EH (cell line): ENCODE measurements at regions not wholly inside any gene's neighbourhood (a gene's known extent, or its start where the extent isn't known, plus 50 kb on each side); places are given as distances from the start of the nearest gene placed in this dataset.

ENCODE experiments used
- DNase-seq: peaks from one replicate; pipeline ENCODE4 v3.0.0-alpha.2; 2015; ENCODE audit warnings: low read depth

- no peak for DNase-seq
Measured at GRCh38 chr5:7016999-7017747, 303.9 kb downstream of the TENT4A start.

GRCh38 chr5:7018198-7018597 is 305.0 kb downstream of the TENT4A start:
- no peak for DNase-seq

- DNase-seq, result no peak
Measured at GRCh38 chr5:7018601-7019000, 305.4 kb downstream of the TENT4A start.

- no peak for DNase-seq
Measured at GRCh38 chr5:7036192-7036835, 323.1 kb downstream of the TENT4A start.

- DNase-seq, result no peak
Measured at GRCh38 chr5:7039074-7039473, 325.8 kb downstream of the TENT4A start.

GRCh38 chr5:7040111-7040510 is 326.9 kb downstream of the TENT4A start:
- DNase-seq, result no peak

GRCh38 chr5:7043797-7044196 is 330.6 kb downstream of the TENT4A start:
- DNase-seq, result no peak

GRCh38 chr5:7047511-7048261 is 334.5 kb downstream of the TENT4A start:
- DNase-seq, result no peak

- DNase-seq, result no peak
Measured at GRCh38 chr5:7050986-7051385, 337.8 kb downstream of the TENT4A start.

- no peak for DNase-seq
Measured at GRCh38 chr5:7053125-7053524, 339.9 kb downstream of the TENT4A start.

GRCh38 chr5:7053528-7054209 is 340.4 kb downstream of the TENT4A start:
- no peak for DNase-seq

- no peak for DNase-seq
Measured at GRCh38 chr5:7066471-7067235, 329.3 kb upstream of the ADCY2 start.

- no peak for DNase-seq
Measured at GRCh38 chr5:7068156-7068555, 327.8 kb upstream of the ADCY2 start.

GRCh38 chr5:7068899-7069298 is 327.0 kb upstream of the ADCY2 start:
- DNase-seq, result no peak

GRCh38 chr5:7072188-7072587 is 323.8 kb upstream of the ADCY2 start:
- DNase-seq, result no peak

- DNase-seq, result no peak
Measured at GRCh38 chr5:7073666-7074065, 322.3 kb upstream of the ADCY2 start.

- DNase-seq, result no peak
Measured at GRCh38 chr5:7074176-7074575, 321.8 kb upstream of the ADCY2 start.

- no peak for DNase-seq
Measured at GRCh38 chr5:7075470-7075869, 320.5 kb upstream of the ADCY2 start.

GRCh38 chr5:7078101-7078500 is 317.8 kb upstream of the ADCY2 start:
- DNase-seq, result no peak

GRCh38 chr5:7078901-7079300 is 317.0 kb upstream of the ADCY2 start:
- DNase-seq, result no peak

GRCh38 chr5:7080501-7080900 is 315.4 kb upstream of the ADCY2 start:
- DNase-seq, result no peak
